ENCODE measurements at regions not wholly inside any gene's neighbourhood (a gene's known extent, or its start where the extent isn't known, plus 50 kb on each side); places are given as distances from the start of the nearest gene placed in this dataset.

GRCh38 chr12:67534681-67535080, 113.9 kb upstream of the DYRK2 start:
- no peak for DNase-seq (ENCODE audit: low read depth in 2 of 2)

- DNase-seq (ENCODE audit: low read depth in 2 of 2), result no peak
Observed at GRCh38 chr12:67535176-67535575, 113.4 kb upstream of the DYRK2 start.

GRCh38 chr12:67535971-67536370, 112.6 kb upstream of the DYRK2 start:
- no peak for DNase-seq (ENCODE audit: low read depth in 2 of 2)

- no peak for DNase-seq (ENCODE audit: low read depth in 2 of 2)
Observed at GRCh38 chr12:67539329-67539728, 109.2 kb upstream of the DYRK2 start.

- no peak for DNase-seq (ENCODE audit: low read depth in 2 of 2)
Observed at GRCh38 chr12:67539946-67540345, 108.6 kb upstream of the DYRK2 start.

GRCh38 chr12:67540920-67541624, 107.5 kb upstream of the DYRK2 start:
- no peak for DNase-seq (ENCODE audit: low read depth in 2 of 2)

GRCh38 chr12:67541625-67541991, 106.9 kb upstream of the DYRK2 start:
- DNase-seq (ENCODE audit: low read depth in 2 of 2), result no peak

- no peak for DNase-seq (ENCODE audit: low read depth in 2 of 2)
Observed at GRCh38 chr12:67543021-67543770, 105.3 kb upstream of the DYRK2 start.

- DNase-seq (ENCODE audit: low read depth in 2 of 2), result no peak
Observed at GRCh38 chr12:67545298-67545697, 103.2 kb upstream of the DYRK2 start.

GRCh38 chr12:67546746-67547145, 101.8 kb upstream of the DYRK2 start:
- DNase-seq (ENCODE audit: low read depth in 2 of 2), result no peak

GRCh38 chr12:67555075-67555717, 93.3 kb upstream of the DYRK2 start:
- peak in 1 of 2 donors; percentile 5 for DNase-seq (ENCODE audit: low read depth in 2 of 2)

GRCh38 chr12:67558775-67559174, 89.8 kb upstream of the DYRK2 start:
- DNase-seq (ENCODE audit: low read depth in 2 of 2), result no peak

GRCh38 chr12:67559751-67560150, 88.8 kb upstream of the DYRK2 start:
- DNase-seq (ENCODE audit: low read depth in 2 of 2), result no peak

GRCh38 chr12:67562513-67563287, 85.8 kb upstream of the DYRK2 start:
- DNase-seq (ENCODE audit: low read depth in 2 of 2), result no peak

- no peak for DNase-seq (ENCODE audit: low read depth in 2 of 2)
Observed at GRCh38 chr12:67568055-67568454, 80.5 kb upstream of the DYRK2 start.

GRCh38 chr12:67572492-67572891, 76.1 kb upstream of the DYRK2 start:
- DNase-seq (ENCODE audit: low read depth in 2 of 2), result no peak

- no peak for DNase-seq (ENCODE audit: low read depth in 2 of 2)
Observed at GRCh38 chr12:67573566-67573965, 75.0 kb upstream of the DYRK2 start.

- no peak for DNase-seq (ENCODE audit: low read depth in 2 of 2)
Observed at GRCh38 chr12:67578976-67579661, 69.4 kb upstream of the DYRK2 start.

GRCh38 chr12:67579662-67580003, 68.9 kb upstream of the DYRK2 start:
- no peak for DNase-seq (ENCODE audit: low read depth in 2 of 2)

GRCh38 chr12:67582238-67582834, 66.2 kb upstream of the DYRK2 start:
- DNase-seq (ENCODE audit: low read depth in 2 of 2), result no peak

- no peak for DNase-seq (ENCODE audit: low read depth in 2 of 2)
Observed at GRCh38 chr12:67582844-67583243, 65.7 kb upstream of the DYRK2 start.

All from stimulated activated CD8-positive, alpha-beta memory T cell treated with anti-CD3 and anti-CD28 coated beads, Interleukin-2, amount 100 ng/mL, for 1 hour (primary cell).